ENCODE measurements at regions not wholly inside any gene's neighbourhood (a gene's known extent, or its start where the extent isn't known, plus 50 kb on each side); places are given as distances from the start of the nearest gene placed in this dataset.

- H3K27me3 ChIP-seq, result no peaks in the 10 kb centered on the region
- no peak overlapping the region for H3K4me3 ChIP-seq
- H3K79me2 ChIP-seq (ENCODE audit: low read depth), result no peaks in the 10 kb centered on the region
- TF ChIP-seq EZH2phosphoT487 (IDR thresholded peaks at IDR 0.05), result no peak
- no peak for TF ChIP-seq EZH2 (IDR thresholded peaks at IDR 0.05)
- TF ChIP-seq, protein P1, sequence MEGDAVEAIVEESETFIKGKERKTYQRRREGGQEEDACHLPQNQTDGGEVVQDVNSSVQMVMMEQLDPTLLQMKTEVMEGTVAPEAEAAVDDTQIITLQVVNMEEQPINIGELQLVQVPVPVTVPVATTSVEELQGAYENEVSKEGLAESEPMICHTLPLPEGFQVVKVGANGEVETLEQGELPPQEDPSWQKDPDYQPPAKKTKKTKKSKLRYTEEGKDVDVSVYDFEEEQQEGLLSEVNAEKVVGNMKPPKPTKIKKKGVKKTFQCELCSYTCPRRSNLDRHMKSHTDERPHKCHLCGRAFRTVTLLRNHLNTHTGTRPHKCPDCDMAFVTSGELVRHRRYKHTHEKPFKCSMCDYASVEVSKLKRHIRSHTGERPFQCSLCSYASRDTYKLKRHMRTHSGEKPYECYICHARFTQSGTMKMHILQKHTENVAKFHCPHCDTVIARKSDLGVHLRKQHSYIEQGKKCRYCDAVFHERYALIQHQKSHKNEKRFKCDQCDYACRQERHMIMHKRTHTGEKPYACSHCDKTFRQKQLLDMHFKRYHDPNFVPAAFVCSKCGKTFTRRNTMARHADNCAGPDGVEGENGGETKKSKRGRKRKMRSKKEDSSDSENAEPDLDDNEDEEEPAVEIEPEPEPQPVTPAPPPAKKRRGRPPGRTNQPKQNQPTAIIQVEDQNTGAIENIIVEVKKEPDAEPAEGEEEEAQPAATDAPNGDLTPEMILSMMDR (IDR thresholded peaks at IDR 0.05), result no peak
- H2AFZ ChIP-seq (replicated peaks), result no peak overlapping the region
- H3K4me1 ChIP-seq, result no peaks in the 10 kb centered on the region
- no peaks in the 10 kb centered on the region for H3K9me3 ChIP-seq (ENCODE audit: low read depth)
- Mint-ChIP-seq H3K9me3 (peaks cover 15% of the 10 kb centered on the region), H3K27me3 (ENCODE audit: insufficient read depth, low read depth) (peaks cover 7% of the 10 kb centered on the region), H3K27ac (no peak overlapping the region), H3K4me1 (no peaks in the 10 kb centered on the region), H3K4me3 (no peak overlapping the region), H3K36me3 (no peaks in the 10 kb centered on the region)
- DNase-seq (ENCODE audit: low spot score), result no peak
- no peaks in the 10 kb centered on the region for H3F3A ChIP-seq (ENCODE audit: low read depth)
- H3K36me3 ChIP-seq, result no peaks in the 10 kb centered on the region
- H3K27ac ChIP-seq, result no peak overlapping the region
- H4K20me1 ChIP-seq (ENCODE audit: low read depth), result no peaks in the 10 kb centered on the region
- H3K4me2 ChIP-seq, result no peak overlapping the region
- no peak overlapping the region for H3K9ac ChIP-seq
Observed at GRCh38 chr11:35073691-35074419, 65.1 kb upstream of the CD44 start.

DNA sequence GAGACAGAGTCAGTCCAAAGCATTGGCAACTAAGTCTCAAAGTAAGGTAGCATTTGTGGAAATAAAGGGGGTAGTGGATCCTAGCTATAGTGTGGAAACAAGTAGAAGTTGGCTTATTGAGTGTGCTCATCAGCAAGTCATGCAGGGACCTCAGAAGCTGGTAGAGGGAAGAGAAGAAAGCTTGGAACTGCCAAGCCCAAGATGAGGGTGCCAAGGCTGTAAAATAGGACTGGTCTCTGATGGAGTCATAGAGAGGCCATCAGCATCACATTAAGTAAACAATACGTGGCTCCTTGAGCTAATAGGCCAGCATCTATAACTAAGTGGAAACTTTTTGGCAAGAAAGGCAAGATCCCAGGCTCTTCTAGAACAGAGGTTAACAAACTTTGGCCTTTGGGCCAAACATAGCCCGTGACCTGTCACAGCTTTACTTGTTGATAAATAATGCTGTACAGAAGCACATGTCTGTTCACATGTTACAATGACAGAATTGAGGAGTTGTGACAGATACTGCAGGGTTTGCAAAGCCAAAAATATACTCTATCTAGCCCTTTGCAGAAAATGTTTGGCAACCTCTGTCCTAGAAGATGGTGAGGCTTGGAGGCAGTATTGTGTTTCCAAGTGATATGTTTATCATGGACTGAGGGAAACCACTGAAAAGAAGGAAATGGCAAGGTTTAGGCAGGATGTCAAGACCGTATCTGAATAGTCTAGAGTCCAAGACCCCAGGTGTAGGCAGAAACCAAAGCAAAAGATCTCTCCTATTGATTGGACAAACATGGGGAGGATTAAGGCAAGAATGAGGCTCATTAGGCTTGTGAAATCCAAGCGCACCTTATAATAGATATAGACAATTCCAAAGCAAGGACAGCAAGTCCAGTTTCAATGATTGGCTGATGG is 62.5 kb upstream of the CD44 start:
- no peak overlapping the region for H3K4me3 Mint-ChIP-seq

DNA sequence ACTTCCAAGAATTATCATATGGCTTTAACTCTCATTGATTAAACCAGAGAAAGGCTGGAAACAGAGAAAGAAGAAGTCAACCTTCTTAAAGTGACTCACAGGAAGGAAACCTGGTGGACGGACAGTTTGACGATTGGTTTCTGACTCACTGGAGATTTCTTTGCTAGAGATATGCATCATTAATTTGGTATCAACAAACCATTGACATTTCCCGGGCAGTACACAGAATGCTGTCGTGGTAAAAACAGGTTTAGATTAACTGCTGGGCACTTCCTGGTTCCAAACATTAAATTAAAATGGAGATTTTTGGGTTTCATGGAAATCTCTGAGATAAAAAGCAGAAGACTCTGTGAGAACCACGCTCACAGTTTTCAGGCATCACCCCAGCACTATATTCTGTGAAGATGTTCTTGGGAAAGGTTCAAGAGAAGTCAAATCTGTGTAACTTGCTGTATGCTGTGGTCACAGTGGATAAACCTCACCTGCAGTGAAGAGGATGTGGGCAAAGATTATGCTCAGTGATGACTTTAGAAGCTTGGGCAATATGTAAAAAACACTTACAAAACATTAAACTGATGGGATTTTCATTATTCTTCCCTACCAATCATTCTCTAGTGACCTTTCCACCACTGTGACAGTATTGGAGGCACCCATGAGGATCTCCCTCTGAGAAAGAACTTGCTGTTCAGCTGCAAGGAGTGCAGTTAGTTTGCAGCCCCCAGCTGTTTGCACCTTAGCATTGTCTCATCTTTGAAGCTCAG is 61.1 kb upstream of the CD44 start:
- DNase-seq (ENCODE audit: low spot score), result no peak
- peaks cover 6% of the 10 kb centered on the region for H3K4me1 Mint-ChIP-seq
- H3K36me3 ChIP-seq, result no peaks in the 10 kb centered on the region
- no peaks in the 10 kb centered on the region for H3K9me3 ChIP-seq (ENCODE audit: low read depth)
- no peak overlapping the region for H2AFZ ChIP-seq (replicated peaks)
- TF ChIP-seq EZH2phosphoT487 (IDR thresholded peaks at IDR 0.05) (no peak), EZH2 (IDR thresholded peaks at IDR 0.05) (no peak)
- TF ChIP-seq, protein P1 (IDR thresholded peaks at IDR 0.05), result no peak
- no peaks in the 10 kb centered on the region for H4K20me1 ChIP-seq (ENCODE audit: low read depth)
- H3K9me3 Mint-ChIP-seq, result no peaks in the 10 kb centered on the region
- no peak overlapping the region for H3K9ac ChIP-seq
- H3K27ac ChIP-seq, result no peak overlapping the region
- H3K4me3 Mint-ChIP-seq, result no peak overlapping the region
- no peaks in the 10 kb centered on the region for H3F3A ChIP-seq (ENCODE audit: low read depth)
- no peak overlapping the region for H3K4me2 ChIP-seq
- H3K27me3 ChIP-seq, result no peaks in the 10 kb centered on the region
- H3K79me2 ChIP-seq (ENCODE audit: low read depth), result no peaks in the 10 kb centered on the region
- no peaks in the 10 kb centered on the region for H3K4me1 ChIP-seq
- peaks cover 2% of the 10 kb centered on the region for H3K27me3 Mint-ChIP-seq (ENCODE audit: insufficient read depth, low read depth)
- H3K27ac Mint-ChIP-seq, result no peak overlapping the region
- H3K36me3 Mint-ChIP-seq, result no peaks in the 10 kb centered on the region
- H3K4me3 ChIP-seq, result no peak overlapping the region

More for the DNA sequence above, 62.5 kb upstream of the CD44 start:
- Histone ChIP-seq H3K9ac (no peak overlapping the region), H3K4me3 (no peak overlapping the region), H4K20me1 (ENCODE audit: low read depth) (no peaks in the 10 kb centered on the region), H2AFZ (replicated peaks) (no peak overlapping the region), H3F3A (ENCODE audit: low read depth) (no peaks in the 10 kb centered on the region), H3K4me1 (no peaks in the 10 kb centered on the region), H3K79me2 (ENCODE audit: low read depth) (no peaks in the 10 kb centered on the region), H3K27ac (no peak overlapping the region), H3K9me3 (ENCODE audit: low read depth) (no peaks in the 10 kb centered on the region), H3K27me3 (no peaks in the 10 kb centered on the region), H3K36me3 (no peaks in the 10 kb centered on the region), H3K4me2 (no peak overlapping the region)
- no peak for DNase-seq (ENCODE audit: low spot score)
- TF ChIP-seq EZH2phosphoT487 (IDR thresholded peaks at IDR 0.05) (no peak), EZH2 (IDR thresholded peaks at IDR 0.05) (no peak)
- TF ChIP-seq, protein P1 (IDR thresholded peaks at IDR 0.05), result no peak
- Mint-ChIP-seq H3K36me3 (no peaks in the 10 kb centered on the region), H3K27ac (no peak overlapping the region), H3K4me1 (no peaks in the 10 kb centered on the region), H3K9me3 (no peaks in the 10 kb centered on the region), H3K27me3 (ENCODE audit: insufficient read depth, low read depth) (peaks cover 2% of the 10 kb centered on the region)

Data from neural progenitor cell (in vitro differentiated cells).